H1 (cell line): ENCODE measurements at regions not wholly inside any gene's neighbourhood (a gene's known extent, or its start where the extent isn't known, plus 50 kb on each side); places are given as distances from the start of the nearest gene placed in this dataset.
A peak's percentile ranks its signal among the peaks of the same experiment; 100 is the strongest.

Experiments
- CTCF ChIA-PET: fragments of 300-600 bp; sonication (Branson Sonifier 250); formaldehyde crosslinking; loops from one replicate; lab custom pipeline; 2021; ENCODE audit not compliant: partially characterized antibody; lab: Charles Lee
- POLR2A ChIA-PET: fragments of 300-600 bp; sonication (Branson Sonifier 250); formaldehyde crosslinking; loops from one replicate; lab custom pipeline; 2021; ENCODE audit warnings: inconsistent platforms; ENCODE audit not compliant: partially characterized antibody; lab: Charles Lee
- DNase-seq, 2 experiments: peaks; one replicate each; pipeline versions ENCODE4 v3.0.0 to v3.0.0-alpha.2; 2010 to 2022; ENCODE audit warnings: low spot score in 2 of 2, low read depth in 1 of 2, mixed read lengths in 1 of 2
- FAIRE-seq: peaks from 2 replicates; lab custom pipeline; 2011; peaks lifted over from hg19 to GRCh38; lab: Jason Lieb, UNC
- H2AFZ ChIP-seq: 2 replicates; pipeline ENCODE4 v1.8.1; 2012; ENCODE audit warnings: low read length, inconsistent platforms
- H2AK5ac ChIP-seq: 2 replicates; pipeline ENCODE4 v1.6.1; 2013; ENCODE audit warnings: low read depth, low read length
- H2BK120ac ChIP-seq: replicated peaks from 2 replicates; pipeline ENCODE3; 2013; ENCODE audit warnings: low read depth, low read length, inconsistent platforms
- H2BK12ac ChIP-seq: 2 replicates; pipeline ENCODE4 v1.6.1; 2013; ENCODE audit warnings: low read depth, low read length
- H2BK15ac ChIP-seq: 2 replicates; pipeline ENCODE4 v1.6.1; 2013; ENCODE audit warnings: low read length
- H2BK20ac ChIP-seq: 2 replicates; pipeline ENCODE4 v1.6.1; 2013; ENCODE audit warnings: low read length
- H2BK5ac ChIP-seq: 2 replicates; pipeline ENCODE4 v1.6.1; 2013; ENCODE audit warnings: low read depth, low read length
- H3K14ac ChIP-seq: 2 replicates; pipeline ENCODE4 v1.6.1; 2013; ENCODE audit warnings: inconsistent platforms; ENCODE audit not compliant: insufficient read length
- H3K18ac ChIP-seq: 2 replicates; pipeline ENCODE4 v1.6.1; 2013; ENCODE audit warnings: low read length; ENCODE audit errors: extremely low read depth
- H3K23ac ChIP-seq: 2 replicates; pipeline ENCODE4 v1.6.1; 2013; ENCODE audit warnings: inconsistent platforms; ENCODE audit not compliant: insufficient read length
- H3K23me2 ChIP-seq: 2 replicates; pipeline ENCODE4 v1.6.1; 2013; ENCODE audit warnings: low read depth, low read length
- H3K27ac ChIP-seq: 2 replicates; pipeline ENCODE4 v1.6.1; 2011; ENCODE audit warnings: low read depth, low read length, inconsistent platforms
- H3K27me3 ChIP-seq, 4 experiments: replicated peaks in 1 of 4; 1 replicate in 1 of 4; 2 replicates in 3 of 4; pipeline versions ENCODE4 v1.6.1 to v1.8.1; 2011 to 2013; ENCODE audit warnings: low read length in 3 of 4, mild to moderate bottlenecking in 3 of 4, inconsistent platforms in 2 of 4, mixed read lengths in 2 of 4, moderate library complexity in 1 of 4; ENCODE audit not compliant: control insufficient read depth in 3 of 4, insufficient read depth in 3 of 4; ENCODE audit errors: extremely low read depth in 1 of 4
- H3K36me3 ChIP-seq, 4 experiments: 2 replicates each; pipeline versions ENCODE4 v1.6.1 to v1.8.1; 2011 to 2013; ENCODE audit warnings: mild to moderate bottlenecking in 4 of 4, low read length in 3 of 4, moderate library complexity in 2 of 4, control low read depth in 1 of 4, inconsistent platforms in 1 of 4; ENCODE audit not compliant: insufficient read depth in 4 of 4, control insufficient read depth in 2 of 4
- H3K4ac ChIP-seq: replicated peaks from 2 replicates; pipeline ENCODE3; 2013; ENCODE audit warnings: low read length, low read depth, mixed read lengths, inconsistent platforms; ENCODE audit not compliant: insufficient read length
- H3K4me1 ChIP-seq, 4 experiments: replicated peaks in 1 of 4; 1 replicate in 1 of 4; 2 replicates in 3 of 4; pipeline versions ENCODE4 v1.6.1 to v1.8.1; 2011 to 2013; ENCODE audit warnings: low read length in 3 of 4, inconsistent platforms in 2 of 4, mixed read lengths in 1 of 4; ENCODE audit not compliant: insufficient read depth in 4 of 4, control insufficient read depth in 3 of 4
- H3K4me2 ChIP-seq, 2 experiments: 2 replicates each; pipeline versions ENCODE4 v1.6.1 to v1.8.1; 2011 to 2013; ENCODE audit warnings: low read depth in 2 of 2, low read length in 2 of 2, control low read depth in 1 of 2, inconsistent platforms in 1 of 2, mild to moderate bottlenecking in 1 of 2; ENCODE audit not compliant: insufficient read depth in 1 of 2
- H3K4me3 ChIP-seq, 4 experiments: fragments of 200-600, 300-600 bp in 1 of 4; sonication (generic), shearing (Covaris generic), sonication (Bioruptor Twin) in 1 of 4; 2 replicates each; pipeline versions ENCODE4 v1.5.1 to v1.8.1; 2011 to 2016; ENCODE audit warnings: low read length in 4 of 4, low read depth in 3 of 4, control low read depth in 2 of 4, inconsistent platforms in 2 of 4, mild to moderate bottlenecking in 2 of 4, mixed read lengths in 1 of 4, moderate library complexity in 1 of 4; ENCODE audit not compliant: insufficient read depth in 2 of 4; ENCODE audit errors: extremely low read depth in 1 of 4
- H3K56ac ChIP-seq: replicated peaks from 2 replicates; pipeline ENCODE3; 2013; ENCODE audit warnings: low read depth, mild to moderate bottlenecking, mixed read lengths, low read length, inconsistent platforms; ENCODE audit not compliant: insufficient read length
- H3K79me1 ChIP-seq: 2 replicates; pipeline ENCODE4 v1.6.1; 2013; ENCODE audit warnings: low read depth, low read length, control low read depth
- H3K79me2 ChIP-seq, 2 experiments: 2 replicates each; pipeline versions ENCODE4 v1.6.1 to v1.8.1; 2012 to 2013; ENCODE audit warnings: low read length in 2 of 2, mild to moderate bottlenecking in 2 of 2, inconsistent platforms in 1 of 2; ENCODE audit not compliant: insufficient read depth in 2 of 2, control insufficient read depth in 1 of 2
- H3K9ac ChIP-seq, 4 experiments: replicated peaks in 1 of 4; 1 replicate in 1 of 4; 2 replicates in 3 of 4; pipeline versions ENCODE4 v1.6.1 to v1.8.1; 2011 to 2013; ENCODE audit warnings: low read depth in 3 of 4, low read length in 3 of 4, control low read depth in 2 of 4, mild to moderate bottlenecking in 2 of 4, moderate library complexity in 2 of 4, inconsistent platforms in 1 of 4; ENCODE audit errors: extremely low read depth in 1 of 4
- H3K9me3 ChIP-seq, 2 experiments: 2 replicates each; pipeline versions ENCODE4 v1.6.1 to v1.8.1; 2012 to 2013; ENCODE audit warnings: mild to moderate bottlenecking in 2 of 2, moderate library complexity in 2 of 2, control low read depth in 1 of 2, inconsistent platforms in 1 of 2, low read depth in 1 of 2, low read length in 1 of 2, mixed read lengths in 1 of 2; ENCODE audit not compliant: insufficient read depth in 2 of 2
- H4K20me1 ChIP-seq, 2 experiments: replicated peaks in 1 of 2; 2 replicates each; pipeline versions ENCODE3 to v1.8.1; 2011 to 2013; ENCODE audit warnings: inconsistent platforms in 2 of 2, low read length in 2 of 2, mild to moderate bottlenecking in 1 of 2; ENCODE audit not compliant: insufficient read depth in 2 of 2, control insufficient read depth in 1 of 2
- H4K5ac ChIP-seq: 2 replicates; pipeline ENCODE4 v1.6.1; 2013; ENCODE audit warnings: low read length, low read depth, mixed read lengths, inconsistent platforms; ENCODE audit not compliant: insufficient read length
- H4K8ac ChIP-seq: 2 replicates; pipeline ENCODE4 v1.8.0; 2013; ENCODE audit warnings: mild to moderate bottlenecking, moderate library complexity, low read length, inconsistent platforms; ENCODE audit not compliant: insufficient read depth; ENCODE audit errors: extremely low read depth
- H4K91ac ChIP-seq: replicated peaks from 2 replicates; pipeline ENCODE3; 2013; ENCODE audit warnings: low read length, mixed read lengths, inconsistent platforms; ENCODE audit not compliant: insufficient read length
- CEBPB ChIP-seq: IDR thresholded peaks from 2 replicates; pipeline ENCODE4 v1.6.1; 2012; ENCODE audit warnings: low read depth, low read length
- TBP ChIP-seq: IDR thresholded peaks from 2 replicates; pipeline ENCODE4 v1.6.1; 2011; ENCODE audit warnings: low read depth, low read length, improper control_type of control experiment
- WGBS, 2 experiments: shearing (Covaris generic) in 1 of 2; methylation state at CpG; one replicate each; pipeline versions ENCODE4 v1.1.6 to v1.1.7; 2013 to 2015; ENCODE audit warnings: low lambda C conversion rate in 2 of 2, mixed read lengths in 2 of 2, inconsistent platforms in 1 of 2, low coverage in 1 of 2, missing lambda C conversion rate in 1 of 2; ENCODE audit not compliant: insufficient replicate concordance in 2 of 2, insufficient coverage in 1 of 2, insufficient read length in 1 of 2; ENCODE audit errors: extremely low coverage in 1 of 2, missing lambda C conversion rate in 1 of 2; 5-methylcytosine and 5-hydroxymethylcytosine counted together

- Histone ChIP-seq H2AK5ac (no peak overlapping the region), H3K4ac (no peak overlapping the region), H2BK15ac (no peak overlapping the region), H4K20me1 (peaks cover 2% of the 10 kb centered on the region in 2 experiments), H3K27me3 (no peaks in the 10 kb centered on the region), H3K79me2 (peaks cover 0 to 14% of the 10 kb centered on the region in 2 experiments; a peak in 2 of 4 replicates), H3K56ac (no peak overlapping the region), H3K27ac (no peak overlapping the region), H3K23ac (no peak overlapping the region), H3K23me2 (no peaks in the 10 kb centered on the region), H3K36me3 (peaks cover 0 to 4% (median 0%) of the 10 kb centered on the region in 4 experiments; a peak in 1 of 8 replicates), H4K91ac (no peak overlapping the region), H3K9me3 (no peaks in the 10 kb centered on the region), H2BK5ac (no peak overlapping the region), H3K14ac (no peak overlapping the region), H2AFZ (no peak overlapping the region), H3K4me2 (no peak overlapping the region), H2BK20ac (no peak overlapping the region), H2BK12ac (no peak overlapping the region), H4K8ac (no peak overlapping the region), H2BK120ac (no peak overlapping the region), H3K9ac (peak overlapping the region in 1 of 4 experiments; percentile 9; a peak in 1 of 7 replicates), H3K4me3 (no peak overlapping the region), H3K18ac (no peak overlapping the region), H3K4me1 (peaks cover 0 to 7% (median 3%) of the 10 kb centered on the region in 4 experiments; a peak in 3 of 7 replicates), H4K5ac (no peak overlapping the region), H3K79me1 (no peaks in the 10 kb centered on the region; the same call in 1 of the 2 replicates)
- FAIRE-seq (no peak), DNase-seq (no peak)
- WGBS, 2 experiments = 92% methylated on average over 10 of the region's 10 CpGs; no CpG with 5 or more reads in 1 of the 2 experiments
- POLR2A ChIA-PET = no interaction called here
- no peak for TF ChIP-seq TBP
- TF ChIP-seq CEBPB = peak; percentile 91
- CTCF ChIA-PET = no interaction called here
Observed at GRCh38 chr14:71588576-71589215, 343.5 kb upstream of the RGS6 start.
